ENCODE measurements at regions not wholly inside any gene's neighbourhood (a gene's known extent, or its start where the extent isn't known, plus 50 kb on each side); places are given as distances from the start of the nearest gene placed in this dataset.

DNA sequence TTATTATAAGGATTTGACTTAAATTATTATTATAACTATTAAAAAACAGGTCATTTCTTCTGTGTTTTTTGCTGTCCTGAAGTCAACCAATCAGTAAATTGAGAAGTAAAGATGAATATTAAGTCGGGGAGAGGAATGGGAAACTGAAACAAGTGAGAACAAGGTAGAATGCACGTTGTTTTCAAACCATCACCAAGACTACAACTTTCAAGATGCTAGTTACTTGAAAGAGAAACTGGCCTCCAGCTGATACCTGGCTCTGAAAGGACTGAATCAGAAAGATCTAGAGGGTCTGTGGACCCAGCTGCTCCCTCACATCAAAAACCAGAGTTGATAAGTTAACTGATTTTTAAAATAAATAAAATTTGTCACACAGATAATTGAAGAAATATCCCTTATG, 1301.5 kb upstream of the ATXN8OS start:
- no peak overlapping the region for H3K27ac ChIP-seq (ENCODE audit: low read depth, low read length)
- H3K4me1 ChIP-seq (ENCODE audit: control insufficient read depth, low read length) = no peaks in the 10 kb centered on the region
- H3K79me2 ChIP-seq (ENCODE audit: control insufficient read depth, low read length) = no peaks in the 10 kb centered on the region
- no peaks in the 10 kb centered on the region for H3K9me3 ChIP-seq (ENCODE audit: control insufficient read depth, insufficient read depth, low read length)
- H3K36me3 ChIP-seq (ENCODE audit: control insufficient read depth, low read length) = no peaks in the 10 kb centered on the region
- H3K4me3 ChIP-seq (ENCODE audit: low read length) = no peak overlapping the region
- H3K9me2 ChIP-seq (replicated peaks; ENCODE audit: control insufficient read depth, low read length) = no peaks in the 10 kb centered on the region
- H4K20me1 ChIP-seq (ENCODE audit: control insufficient read depth, insufficient read depth, low read depth, low read length) = no peaks in the 10 kb centered on the region
- H3K4me2 ChIP-seq (ENCODE audit: low read length) = no peak overlapping the region
- no peaks in the 10 kb centered on the region for H3K27me3 ChIP-seq (ENCODE audit: control insufficient read depth, low read length)
- no peaks in the 10 kb centered on the region for H3F3A ChIP-seq (ENCODE audit: control insufficient read depth, insufficient read depth)
- TF ChIP-seq, protein P1, sequence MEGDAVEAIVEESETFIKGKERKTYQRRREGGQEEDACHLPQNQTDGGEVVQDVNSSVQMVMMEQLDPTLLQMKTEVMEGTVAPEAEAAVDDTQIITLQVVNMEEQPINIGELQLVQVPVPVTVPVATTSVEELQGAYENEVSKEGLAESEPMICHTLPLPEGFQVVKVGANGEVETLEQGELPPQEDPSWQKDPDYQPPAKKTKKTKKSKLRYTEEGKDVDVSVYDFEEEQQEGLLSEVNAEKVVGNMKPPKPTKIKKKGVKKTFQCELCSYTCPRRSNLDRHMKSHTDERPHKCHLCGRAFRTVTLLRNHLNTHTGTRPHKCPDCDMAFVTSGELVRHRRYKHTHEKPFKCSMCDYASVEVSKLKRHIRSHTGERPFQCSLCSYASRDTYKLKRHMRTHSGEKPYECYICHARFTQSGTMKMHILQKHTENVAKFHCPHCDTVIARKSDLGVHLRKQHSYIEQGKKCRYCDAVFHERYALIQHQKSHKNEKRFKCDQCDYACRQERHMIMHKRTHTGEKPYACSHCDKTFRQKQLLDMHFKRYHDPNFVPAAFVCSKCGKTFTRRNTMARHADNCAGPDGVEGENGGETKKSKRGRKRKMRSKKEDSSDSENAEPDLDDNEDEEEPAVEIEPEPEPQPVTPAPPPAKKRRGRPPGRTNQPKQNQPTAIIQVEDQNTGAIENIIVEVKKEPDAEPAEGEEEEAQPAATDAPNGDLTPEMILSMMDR (IDR thresholded peaks at IDR 0.05; ENCODE audit: low read depth, low read length, poor library complexity, severe bottlenecking) = no peak
- no peak for TF ChIP-seq EZH2phosphoT487 (IDR thresholded peaks at IDR 0.05; ENCODE audit: borderline replicate concordance, low read length)

DNA sequence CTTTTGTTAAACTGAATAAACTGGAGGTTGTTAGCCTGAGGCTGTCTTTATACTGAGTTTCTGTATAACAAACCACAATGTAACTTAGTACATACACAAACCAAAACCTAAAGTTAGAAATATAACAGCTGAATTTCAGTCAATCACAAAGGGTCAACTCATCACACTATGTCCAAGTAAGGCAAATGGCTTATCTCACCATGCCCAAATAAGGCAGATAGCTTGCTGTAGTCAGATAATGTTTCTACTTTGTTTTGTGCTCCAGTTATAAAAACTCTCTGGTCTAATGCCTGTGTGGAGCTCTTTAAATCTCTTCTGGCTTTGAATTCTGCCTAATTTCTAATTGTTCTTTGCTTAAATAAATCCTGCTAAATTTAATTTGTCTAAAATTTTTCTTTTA, 1323.4 kb upstream of the ATXN8OS start:
- no peak overlapping the region for H3K4me2 ChIP-seq (ENCODE audit: low read length)
- no peak overlapping the region for H3K4me3 ChIP-seq (ENCODE audit: low read length)
- H3K4me1 ChIP-seq (ENCODE audit: control insufficient read depth, low read length) = no peaks in the 10 kb centered on the region
- H3K9me3 ChIP-seq (ENCODE audit: control insufficient read depth, insufficient read depth, low read length) = no peaks in the 10 kb centered on the region
- no peaks in the 10 kb centered on the region for H3K36me3 ChIP-seq (ENCODE audit: control insufficient read depth, low read length)
- H3K9me2 ChIP-seq (replicated peaks; ENCODE audit: control insufficient read depth, low read length) = no peaks in the 10 kb centered on the region
- TF ChIP-seq, protein P1 (IDR thresholded peaks at IDR 0.05; ENCODE audit: low read depth, low read length, poor library complexity, severe bottlenecking) = no peak
- no peak for TF ChIP-seq EZH2phosphoT487 (IDR thresholded peaks at IDR 0.05; ENCODE audit: borderline replicate concordance, low read length)
- no peaks in the 10 kb centered on the region for H3K27me3 ChIP-seq (ENCODE audit: control insufficient read depth, low read length)
- no peaks in the 10 kb centered on the region for H4K20me1 ChIP-seq (ENCODE audit: control insufficient read depth, insufficient read depth, low read depth, low read length)
- no peaks in the 10 kb centered on the region for H3K79me2 ChIP-seq (ENCODE audit: control insufficient read depth, low read length)
- H3K27ac ChIP-seq (ENCODE audit: low read depth, low read length) = no peak overlapping the region
- H3F3A ChIP-seq (ENCODE audit: control insufficient read depth, insufficient read depth) = no peaks in the 10 kb centered on the region

DNA sequence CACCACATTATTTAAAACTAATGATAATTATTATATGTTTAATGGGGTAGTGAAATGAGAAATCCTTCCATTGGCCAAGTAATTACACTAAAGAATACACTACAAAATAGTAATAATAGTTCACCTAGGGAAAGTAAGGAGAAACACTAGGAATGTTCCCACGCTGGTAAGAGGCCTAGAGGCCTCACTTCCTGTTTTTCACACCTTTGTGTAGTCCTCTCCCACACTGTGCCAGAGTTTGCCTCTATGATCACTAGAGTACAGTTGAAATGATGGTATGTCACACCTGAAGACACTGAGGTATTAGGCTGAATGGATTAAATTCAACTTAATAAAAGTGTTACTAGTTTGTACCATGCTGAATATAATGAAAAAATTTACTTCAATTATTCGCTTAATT, 1348.0 kb upstream of the ATXN8OS start:
- Histone ChIP-seq H3K9me3 (ENCODE audit: control insufficient read depth, insufficient read depth, low read length) (no peaks in the 10 kb centered on the region), H4K20me1 (ENCODE audit: control insufficient read depth, insufficient read depth, low read depth, low read length) (no peaks in the 10 kb centered on the region), H3K27me3 (ENCODE audit: control insufficient read depth, low read length) (no peaks in the 10 kb centered on the region), H3K79me2 (ENCODE audit: control insufficient read depth, low read length) (no peaks in the 10 kb centered on the region), H3K4me1 (ENCODE audit: control insufficient read depth, low read length) (no peaks in the 10 kb centered on the region), H3K4me2 (ENCODE audit: low read length) (no peak overlapping the region), H3K4me3 (ENCODE audit: low read length) (no peak overlapping the region), H3K9me2 (replicated peaks; ENCODE audit: control insufficient read depth, low read length) (no peaks in the 10 kb centered on the region), H3K27ac (ENCODE audit: low read depth, low read length) (no peak overlapping the region), H3F3A (ENCODE audit: control insufficient read depth, insufficient read depth) (no peaks in the 10 kb centered on the region), H3K36me3 (ENCODE audit: control insufficient read depth, low read length) (no peaks in the 10 kb centered on the region)
- TF ChIP-seq EZH2phosphoT487 (IDR thresholded peaks at IDR 0.05; ENCODE audit: borderline replicate concordance, low read length) = no peak
- TF ChIP-seq, protein P1 (IDR thresholded peaks at IDR 0.05; ENCODE audit: low read depth, low read length, poor library complexity, severe bottlenecking) = no peak

DNA sequence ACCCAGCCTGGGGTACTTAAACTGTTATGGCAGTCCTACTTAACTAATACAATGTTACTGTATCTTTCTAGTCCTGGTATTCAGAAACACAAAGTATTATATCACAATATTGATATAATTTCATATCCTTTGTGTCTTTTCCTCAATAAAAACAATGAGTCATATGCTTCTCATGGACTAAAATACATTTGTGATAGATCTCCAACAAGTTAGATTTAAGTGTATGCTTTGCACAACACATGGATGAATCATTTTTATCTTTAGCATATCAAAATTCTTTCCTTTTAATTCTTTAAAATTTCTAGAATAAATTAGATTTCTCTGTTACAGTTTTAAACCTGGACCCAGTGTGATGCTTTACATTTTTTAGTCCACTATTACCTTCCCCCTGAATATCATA, 1357.8 kb upstream of the ATXN8OS start:
- H3K9me2 ChIP-seq (replicated peaks; ENCODE audit: control insufficient read depth, low read length) = no peaks in the 10 kb centered on the region
- H3K4me3 ChIP-seq (ENCODE audit: low read length) = no peak overlapping the region
- no peaks in the 10 kb centered on the region for H3K79me2 ChIP-seq (ENCODE audit: control insufficient read depth, low read length)
- TF ChIP-seq, protein P1 (IDR thresholded peaks at IDR 0.05; ENCODE audit: low read depth, low read length, poor library complexity, severe bottlenecking) = no peak
- no peak for TF ChIP-seq EZH2phosphoT487 (IDR thresholded peaks at IDR 0.05; ENCODE audit: borderline replicate concordance, low read length)
- H3K4me1 ChIP-seq (ENCODE audit: control insufficient read depth, low read length) = no peaks in the 10 kb centered on the region
- no peaks in the 10 kb centered on the region for H3K27me3 ChIP-seq (ENCODE audit: control insufficient read depth, low read length)
- no peaks in the 10 kb centered on the region for H3F3A ChIP-seq (ENCODE audit: control insufficient read depth, insufficient read depth)
- H4K20me1 ChIP-seq (ENCODE audit: control insufficient read depth, insufficient read depth, low read depth, low read length) = no peaks in the 10 kb centered on the region
- H3K4me2 ChIP-seq (ENCODE audit: low read length) = no peak overlapping the region
- H3K36me3 ChIP-seq (ENCODE audit: control insufficient read depth, low read length) = no peaks in the 10 kb centered on the region
- H3K27ac ChIP-seq (ENCODE audit: low read depth, low read length) = no peak overlapping the region
- H3K9me3 ChIP-seq (ENCODE audit: control insufficient read depth, insufficient read depth, low read length) = no peaks in the 10 kb centered on the region

All from DOHH2 (cell line).